ENCODE measurements at regions not wholly inside any gene's neighbourhood (a gene's known extent, or its start where the extent isn't known, plus 50 kb on each side); places are given as distances from the start of the nearest gene placed in this dataset.

GRCh38 chr1:221905802-221906201 is 163.9 kb upstream of the DUSP10 start:
- intact Hi-C loops (cut with DNase I, micrococcal nuclease) = no loop called here
- Histone ChIP-seq H3K4me3 (no peak overlapping the region), H3K36me3 (ENCODE audit: low read depth) (no peaks in the 10 kb centered on the region), H3K9me3 (no peaks in the 10 kb centered on the region), H3K4me1 (ENCODE audit: low read depth) (no peaks in the 10 kb centered on the region)
- ATAC-seq (no peak), DNase-seq (no peak)
- no peak for TF ChIP-seq CTCF (IDR thresholded peaks at IDR 0.05)

GRCh38 chr1:221904319-221904718 is 162.4 kb upstream of the DUSP10 start:
- intact Hi-C loops (cut with DNase I, micrococcal nuclease) = no loop called here
- Histone ChIP-seq H3K4me3 (no peak overlapping the region), H3K4me1 (ENCODE audit: low read depth) (no peaks in the 10 kb centered on the region), H3K36me3 (ENCODE audit: low read depth) (no peaks in the 10 kb centered on the region), H3K9me3 (no peaks in the 10 kb centered on the region)
- no peak for TF ChIP-seq CTCF (IDR thresholded peaks at IDR 0.05)
- ATAC-seq (no peak), DNase-seq (no peak)

GRCh38 chr1:221903594-221903993 is 161.7 kb upstream of the DUSP10 start:
- no peaks in the 10 kb centered on the region for H3K4me1 ChIP-seq (ENCODE audit: low read depth)
- no peak for TF ChIP-seq CTCF (IDR thresholded peaks at IDR 0.05)
- no peak for ATAC-seq
- intact Hi-C loops (cut with DNase I, micrococcal nuclease) = no loop called here
- no peaks in the 10 kb centered on the region for H3K36me3 ChIP-seq (ENCODE audit: low read depth)
- no peak overlapping the region for H3K4me3 ChIP-seq
- DNase-seq = no peak
- H3K9me3 ChIP-seq = no peaks in the 10 kb centered on the region

GRCh38 chr1:221902961-221903360 is 161.1 kb upstream of the DUSP10 start:
- Histone ChIP-seq H3K4me1 (ENCODE audit: low read depth) (no peaks in the 10 kb centered on the region), H3K9me3 (no peaks in the 10 kb centered on the region), H3K4me3 (no peak overlapping the region), H3K36me3 (ENCODE audit: low read depth) (no peaks in the 10 kb centered on the region)
- DNase-seq (peak in 1 of 3 donors; percentile 45), ATAC-seq (no peak)
- intact Hi-C loops (cut with DNase I, micrococcal nuclease) = no loop called here
- no peak for TF ChIP-seq CTCF (IDR thresholded peaks at IDR 0.05)

GRCh38 chr1:221900678-221901077 is 158.8 kb upstream of the DUSP10 start:
- H3K4me1 ChIP-seq (ENCODE audit: low read depth) = no peaks in the 10 kb centered on the region
- TF ChIP-seq CTCF (IDR thresholded peaks at IDR 0.05) = no peak
- DNase-seq (no peak), ATAC-seq (no peak)
- intact Hi-C loops (cut with DNase I, micrococcal nuclease) = no loop called here
- H3K4me3 ChIP-seq = no peak overlapping the region
- no peaks in the 10 kb centered on the region for H3K36me3 ChIP-seq (ENCODE audit: low read depth)
- H3K9me3 ChIP-seq = no peaks in the 10 kb centered on the region

- no peak for TF ChIP-seq CTCF (IDR thresholded peaks at IDR 0.05)
- Histone ChIP-seq H3K4me1 (ENCODE audit: low read depth) (no peaks in the 10 kb centered on the region), H3K9me3 (no peaks in the 10 kb centered on the region), H3K4me3 (no peak overlapping the region), H3K36me3 (ENCODE audit: low read depth) (no peaks in the 10 kb centered on the region)
- intact Hi-C loops (cut with DNase I, micrococcal nuclease) = no loop called here
- ATAC-seq (no peak), DNase-seq (no peak)
These were observed 155.4 kb upstream of the DUSP10 start for GRCh38 chr1:221897321-221897721.

All from mucosa of descending colon (tissue), 3 donors.